ENCODE measurements at regions not wholly inside any gene's neighbourhood (a gene's known extent, or its start where the extent isn't known, plus 50 kb on each side); places are given as distances from the start of the nearest gene placed in this dataset.
"Not testable (repeated sequence)": the region's sequence is repeated elsewhere in the genome, so short reads cannot be mapped to it uniquely, and the experiment has no call there.

DNA sequence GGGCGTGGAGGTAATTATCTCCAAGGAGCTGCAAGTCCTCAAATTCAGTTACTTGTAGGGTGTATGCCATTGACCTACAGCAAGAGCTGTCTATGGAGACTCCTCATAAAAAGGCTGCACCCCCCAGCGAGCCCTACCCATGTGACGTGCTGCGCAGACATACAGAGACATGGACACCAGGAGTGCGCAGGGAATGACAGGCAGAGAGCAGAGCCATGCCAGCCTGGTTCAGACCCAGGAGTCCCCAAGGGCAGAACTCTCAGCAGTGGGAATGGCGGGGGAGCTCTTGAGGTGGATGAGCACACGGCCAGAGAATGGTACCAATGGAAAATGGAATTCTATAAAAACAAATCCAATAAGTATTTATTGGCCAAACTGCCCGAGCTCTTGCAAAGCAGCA is 310.1 kb downstream of the MYCN start:
- DNase-seq: no peak

- DNase-seq: no peak
These were observed 309.7 kb downstream of the MYCN start for GRCh38 chr2:16250056-16250425.

DNA sequence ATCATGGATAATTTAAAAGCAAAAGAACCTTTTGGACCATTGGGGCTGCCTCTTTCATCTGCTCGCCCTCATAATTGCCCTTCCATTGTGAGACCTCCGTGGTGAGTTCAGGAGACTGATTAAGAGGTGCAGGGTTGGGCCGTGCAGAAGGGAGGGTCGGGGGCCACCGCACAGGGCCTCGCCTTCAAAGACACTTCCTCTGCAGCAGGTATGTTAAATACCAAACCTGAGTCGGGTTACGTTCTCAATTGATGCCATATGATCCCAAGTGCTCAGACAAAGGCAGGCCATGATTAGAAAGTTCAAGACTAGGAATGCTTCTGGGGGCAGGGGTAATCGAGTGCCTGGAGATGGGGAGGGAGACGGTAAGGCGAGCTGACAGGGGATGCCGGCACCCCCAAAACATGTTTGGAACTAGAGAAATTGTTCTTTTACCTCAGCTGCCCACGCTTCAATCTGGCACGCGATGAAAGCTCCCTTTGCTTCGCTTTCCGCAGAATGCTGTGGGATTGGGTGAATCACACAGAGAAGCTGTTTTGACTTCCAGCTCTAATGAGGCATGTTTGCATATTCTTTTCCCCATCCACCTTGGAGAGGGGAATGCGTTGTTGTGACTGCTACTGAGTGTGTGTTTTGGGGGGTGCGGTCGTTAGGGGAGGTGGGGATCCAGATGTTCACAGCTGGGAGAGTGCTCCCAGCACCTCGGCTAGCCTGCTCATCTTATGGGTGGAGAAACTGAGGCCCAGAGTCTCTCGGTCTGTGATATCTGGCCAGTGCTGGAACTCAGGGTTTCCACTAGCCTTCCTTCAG is 309.1 kb downstream of the MYCN start:
- no peak for DNase-seq

DNA sequence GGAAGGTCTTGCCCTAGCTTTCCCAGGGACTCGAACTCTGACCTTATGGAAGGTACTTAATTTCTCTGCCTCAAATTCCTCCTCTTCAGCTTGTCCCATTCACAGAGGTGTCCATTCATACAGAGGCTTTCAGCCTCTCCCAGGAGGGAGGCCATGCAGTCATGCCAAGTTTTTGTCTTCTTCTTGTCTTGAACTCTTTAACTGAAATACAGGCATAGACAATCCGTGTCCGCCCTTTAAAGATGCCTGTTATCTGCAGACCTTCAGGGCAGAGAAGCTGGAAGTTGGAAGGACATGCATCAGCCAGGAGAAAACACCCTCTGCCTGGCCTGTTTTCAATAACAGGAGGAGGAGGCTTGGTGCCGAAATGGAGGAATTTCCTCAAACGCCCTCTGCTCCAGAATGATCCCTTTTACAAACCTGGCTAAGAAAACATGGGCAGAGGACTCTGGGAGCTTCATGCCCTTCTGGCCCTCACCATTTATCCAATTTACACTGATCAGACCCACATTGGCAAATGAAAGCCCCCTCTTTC is 308.3 kb downstream of the MYCN start:
- DNase-seq: no peak

DNA sequence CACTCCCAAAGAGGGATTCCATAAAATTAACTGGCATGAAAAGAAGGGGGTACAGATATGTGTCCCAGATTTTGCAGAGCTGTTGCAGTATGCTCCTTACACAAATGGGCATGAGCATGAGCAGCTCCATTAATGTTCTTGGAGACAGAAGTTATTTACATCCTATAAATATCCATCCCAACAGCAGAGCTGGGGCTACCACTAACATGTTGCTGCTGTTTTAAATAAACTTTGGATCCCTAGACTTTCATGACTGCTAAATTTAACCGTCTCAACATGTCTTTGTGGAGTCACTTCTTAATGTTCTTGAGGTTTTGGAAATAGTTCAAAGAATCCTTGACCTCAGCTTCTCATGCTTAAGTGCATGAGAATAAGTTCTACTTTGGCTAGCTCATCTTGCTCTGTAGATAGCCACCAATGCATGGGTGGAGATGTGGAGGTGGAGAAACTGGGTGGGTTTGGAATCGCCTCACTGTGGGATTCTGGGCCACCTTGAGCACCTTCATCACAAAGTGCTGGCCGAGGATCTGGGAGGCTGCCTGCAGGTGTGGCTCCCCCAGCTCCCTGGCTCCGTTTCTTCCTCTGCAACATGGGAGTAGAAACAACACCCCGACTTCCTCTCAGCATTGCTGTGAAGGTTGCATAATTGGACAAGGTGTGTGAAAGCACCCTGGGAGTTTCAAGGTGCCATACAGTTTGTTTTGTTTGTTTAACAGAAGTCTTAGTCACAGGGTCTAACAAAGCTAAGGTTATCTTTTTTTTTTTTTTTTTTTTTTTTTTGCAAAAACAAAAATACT is 307.2 kb downstream of the MYCN start:
- no peak for DNase-seq

- no peak for DNase-seq
These were observed 306.6 kb downstream of the MYCN start for GRCh38 chr2:16246911-16247310.

DNA sequence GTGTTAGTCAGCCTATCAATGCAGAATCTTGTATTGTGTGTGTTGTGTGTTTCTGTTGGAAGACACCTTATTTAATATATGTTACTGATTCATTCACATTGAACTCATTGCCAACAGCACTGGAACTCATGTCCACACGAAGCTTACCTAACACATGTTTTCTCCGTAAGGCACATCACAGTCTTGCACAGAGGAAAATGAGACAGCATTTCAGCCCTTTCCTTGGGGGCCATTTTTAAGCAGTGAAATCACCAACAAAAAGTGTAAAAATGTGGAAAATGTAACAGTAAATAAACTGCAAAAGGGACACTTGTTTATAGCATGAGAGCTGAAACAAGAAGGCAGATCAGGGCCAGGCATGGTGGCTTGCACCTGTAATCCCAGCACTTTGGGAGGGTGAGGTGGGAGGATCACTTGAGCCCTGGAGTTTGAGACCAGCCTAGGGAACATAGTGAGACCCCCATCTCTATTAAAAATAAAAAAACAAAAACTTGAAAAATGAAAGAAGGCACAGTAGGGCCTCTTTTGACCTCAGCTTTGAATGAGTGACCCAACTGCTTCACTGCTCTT is 306.0 kb downstream of the MYCN start:
- no peak for DNase-seq

DNA sequence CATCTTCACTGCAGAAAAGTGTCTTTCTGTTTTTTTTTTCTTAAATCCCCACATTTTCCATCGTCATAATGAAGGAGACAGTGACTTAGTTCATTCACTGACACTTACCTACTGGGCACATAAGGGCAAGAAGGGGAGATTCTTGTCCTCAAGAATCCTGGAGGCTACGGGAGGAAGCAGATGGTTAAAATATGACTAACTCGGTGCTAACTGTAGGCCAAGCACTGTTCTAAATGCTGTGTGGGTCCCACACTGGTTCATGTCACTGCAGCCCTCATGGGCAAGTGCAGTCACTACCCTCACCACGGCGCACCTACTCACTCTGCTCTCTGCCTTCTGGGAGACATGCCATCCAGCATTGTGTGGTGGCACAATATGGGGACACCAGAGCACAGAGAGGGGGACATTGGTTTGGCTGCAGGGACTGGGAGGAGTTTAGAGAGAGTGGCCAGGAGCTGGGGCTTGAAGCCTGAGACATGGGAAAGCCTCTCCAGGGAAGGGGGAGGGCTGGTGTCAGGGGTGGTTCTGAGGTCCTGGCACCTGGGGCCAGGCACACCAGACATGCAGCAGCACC is 305.2 kb downstream of the MYCN start:
- no peak for DNase-seq

GRCh38 chr2:16244966-16245320 is 304.6 kb downstream of the MYCN start:
- DNase-seq: no peak

GRCh38 chr2:16244153-16244965 is 304.0 kb downstream of the MYCN start:
- DNase-seq: no peak

DNA sequence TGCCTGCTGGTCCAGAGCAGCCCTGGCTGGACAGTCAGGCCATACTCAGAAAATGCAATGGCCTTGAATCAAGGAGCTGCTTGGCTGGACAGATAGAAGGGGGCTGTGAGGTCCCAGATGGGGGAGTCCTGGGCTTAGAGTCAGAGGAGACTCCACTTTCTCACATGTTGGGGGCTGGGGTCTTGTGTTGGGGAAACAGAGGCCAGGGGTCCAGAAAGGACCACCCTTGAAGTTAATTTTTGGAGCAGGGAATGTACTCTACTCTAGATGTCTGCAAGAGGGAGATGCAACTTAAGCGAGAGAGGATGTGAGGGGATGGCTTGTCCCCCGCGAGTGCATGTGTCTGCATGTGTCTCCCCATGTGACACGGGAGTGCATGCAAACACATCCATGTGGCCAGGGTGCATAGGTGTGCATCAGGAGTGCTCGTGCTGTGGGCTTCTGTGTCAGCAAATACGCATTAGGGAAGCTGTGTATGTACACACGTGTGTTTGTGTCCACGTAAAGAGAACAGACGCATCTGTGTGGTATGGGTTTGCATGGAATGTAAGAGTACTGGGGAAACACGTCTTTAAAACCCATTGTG is 303.2 kb downstream of the MYCN start:
- no peak for DNase-seq

DNA sequence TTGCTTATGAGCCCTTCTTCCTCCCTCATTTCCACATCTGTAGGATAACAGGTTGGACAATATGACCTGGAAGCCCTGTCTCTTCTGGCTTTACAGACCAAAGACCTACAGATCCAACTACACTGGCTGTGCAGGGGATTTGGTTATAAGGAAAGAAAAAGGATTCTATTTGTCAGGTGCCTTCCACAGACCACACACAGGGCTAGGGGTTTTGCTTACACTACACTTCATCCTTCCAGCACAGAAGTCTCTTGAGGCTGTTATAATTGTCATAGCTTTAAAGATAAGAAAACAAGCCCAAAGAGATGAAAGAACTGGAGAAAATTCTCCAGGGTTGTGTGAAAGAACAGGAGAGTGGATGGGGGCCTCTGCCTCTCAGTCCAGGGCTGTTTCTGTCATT is 302.6 kb downstream of the MYCN start:
- DNase-seq: no peak

- DNase-seq: no peak
These were observed 301.1 kb downstream of the MYCN start for GRCh38 chr2:16241166-16242160.

- DNase-seq: no peak
These were observed 300.1 kb downstream of the MYCN start for GRCh38 chr2:16240402-16240801.

DNA sequence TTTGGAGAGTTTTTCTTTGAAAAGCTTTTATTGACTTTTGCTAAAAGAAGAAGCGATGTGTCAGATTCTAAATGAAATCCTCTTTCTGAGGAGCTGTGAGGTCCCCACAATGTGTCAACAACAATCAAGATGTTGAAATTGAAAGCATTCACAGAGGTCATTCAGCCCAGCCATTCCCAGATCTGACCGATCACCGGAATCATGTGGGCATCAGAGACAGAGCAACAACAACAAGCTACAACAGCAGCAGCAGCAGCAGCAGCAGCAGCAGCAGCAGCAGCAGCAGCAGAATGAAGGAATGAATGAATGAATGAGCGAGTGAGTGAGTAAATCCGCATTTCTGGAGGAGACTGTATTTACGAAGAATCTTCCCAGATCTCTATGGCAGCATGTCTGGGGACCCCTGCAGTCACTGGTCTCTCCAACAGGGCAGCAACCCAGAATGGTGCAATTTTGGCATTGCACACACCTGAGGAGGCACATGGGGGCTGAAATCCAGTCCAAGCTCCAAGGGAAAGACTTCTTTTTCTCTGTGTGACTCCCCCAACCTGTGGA is 299.0 kb downstream of the MYCN start:
- DNase-seq: no peak

DNA sequence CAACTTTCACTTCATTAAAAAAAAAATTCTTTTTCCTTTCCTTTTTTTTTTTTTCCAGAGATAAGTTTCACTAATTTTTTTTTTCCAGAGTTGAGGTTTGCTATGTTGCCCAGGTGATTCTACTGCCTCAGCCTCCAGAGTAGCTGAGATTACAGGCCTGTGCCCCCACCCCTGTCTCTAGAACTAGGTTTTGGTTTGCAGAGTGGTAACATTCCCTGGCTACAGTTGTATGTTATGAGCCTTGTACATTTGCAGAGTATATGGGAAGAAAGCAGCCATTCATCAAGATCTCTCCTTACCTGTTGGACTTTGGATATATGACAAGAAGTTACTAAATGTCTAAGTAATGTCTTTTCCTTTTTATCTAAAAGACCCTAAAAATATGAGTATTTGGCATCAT is 298.4 kb downstream of the MYCN start:
- DNase-seq: no peak

- DNase-seq: no peak
These were observed 297.8 kb downstream of the MYCN start for GRCh38 chr2:16238001-16238761.

DNA sequence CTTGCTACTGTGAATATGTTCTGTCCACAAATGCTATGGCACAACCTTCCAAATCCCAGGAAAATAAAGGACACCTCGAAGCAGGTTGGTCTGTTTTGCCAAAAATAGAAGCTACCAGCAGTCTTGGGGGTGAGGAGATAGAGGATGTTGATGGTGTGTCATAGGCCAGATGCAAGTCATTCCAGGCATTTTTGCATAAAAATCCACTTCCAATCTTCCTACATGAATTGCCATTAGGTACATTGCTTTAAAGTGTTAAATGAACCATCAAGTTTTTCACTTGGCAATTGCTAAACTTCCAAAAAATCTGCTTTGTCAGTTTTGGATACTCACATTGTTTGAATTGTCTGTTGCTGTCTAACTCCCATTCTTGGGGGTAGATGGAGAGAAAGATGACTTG is 295.4 kb downstream of the MYCN start:
- no peak for DNase-seq

DNA sequence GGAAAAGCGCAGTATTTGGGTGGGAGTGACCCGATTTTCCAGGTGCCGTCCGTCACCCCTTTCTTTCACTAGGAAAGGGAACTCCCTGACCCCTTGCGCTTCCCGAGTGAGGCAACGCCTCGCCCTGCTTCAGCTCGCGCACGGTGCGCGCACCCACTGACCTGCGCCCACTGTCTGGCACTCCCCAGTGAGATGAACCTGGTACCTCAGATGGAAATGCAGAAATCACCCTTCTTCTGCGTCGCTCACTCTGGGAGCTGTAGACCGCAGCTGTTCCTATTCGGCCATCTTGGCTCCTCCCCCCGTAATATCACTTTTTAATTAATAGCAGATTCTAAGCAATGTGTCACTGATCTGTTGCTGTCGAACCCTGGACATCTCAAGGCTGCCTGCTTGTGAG is 294.9 kb downstream of the MYCN start:
- not testable (repeated sequence) for DNase-seq

GRCh38 chr2:16228951-16229350 is 288.6 kb downstream of the MYCN start:
- no peak for DNase-seq
